Natural killer cell treated with Interleukin-12 subunit alpha and Interleukin-12 subunit beta and Interleukin-15 and Interleukin-18, amount 100 ng/mL, for 72 hours (primary cell): ENCODE measurements at regions not wholly inside any gene's neighbourhood (a gene's known extent, or its start where the extent isn't known, plus 50 kb on each side); places are given as distances from the start of the nearest gene placed in this dataset.
"Not testable (repeated sequence)": the region's sequence is repeated elsewhere in the genome, so short reads cannot be mapped to it uniquely, and the experiment has no call there.

Experiments
- ATAC-seq, 2 donors: fragments of 150-1000 bp; cut with Tn5 transposase in 1 of 2; sonication (Bioruptor Pico), chemical (Tn5 transposase) in 1 of 2; 2 replicates each; pipeline ENCODE4 v1.10.0; 2021
- DNase-seq: peaks from one replicate; pipeline ENCODE4 v3.0.0; 2022; ENCODE audit warnings: low spot score
- H3K27ac Mint-ChIP-seq, 2 donors: 1 replicate in 1 of 2; 2 replicates in 1 of 2; pipeline ENCODE4 v1.8.0; 2022; ENCODE audit warnings: mixed read lengths in 2 of 2, mild to moderate bottlenecking in 1 of 2, moderate library complexity in 1 of 2
- H3K27me3 Mint-ChIP-seq, 2 donors: 1 replicate in 1 of 2; 2 replicates in 1 of 2; pipeline ENCODE4 v1.8.0; 2022; ENCODE audit warnings: mixed read lengths in 2 of 2
- H3K36me3 Mint-ChIP-seq: one replicate; pipeline ENCODE4 v1.8.0; 2022; ENCODE audit warnings: mixed read lengths
- H3K4me1 Mint-ChIP-seq, 2 donors: 1 replicate in 1 of 2; 2 replicates in 1 of 2; pipeline ENCODE4 v1.8.0; 2022; ENCODE audit warnings: low read depth in 2 of 2, mixed read lengths in 2 of 2, mild to moderate bottlenecking in 1 of 2
- H3K4me3 Mint-ChIP-seq: one replicate; pipeline ENCODE4 v1.8.0; 2022; ENCODE audit warnings: mixed read lengths
- H3K9me3 Mint-ChIP-seq: 2 replicates; pipeline ENCODE4 v1.8.0; 2022; ENCODE audit warnings: mixed read lengths

GRCh38 chr12:124070394-124071074 is 97.5 kb downstream of the ZNF664 start:
- ATAC-seq, H3K4me1 Mint-ChIP-seq, H3K27me3 Mint-ChIP-seq, H3K27ac Mint-ChIP-seq, H3K36me3 Mint-ChIP-seq, H3K9me3 Mint-ChIP-seq, DNase-seq, H3K4me3 Mint-ChIP-seq: not testable (repeated sequence)

GRCh38 chr12:124071075-124071443 is 98.0 kb downstream of the ZNF664 start:
- ATAC-seq (no peak), DNase-seq (no peak)
- H3K9me3 Mint-ChIP-seq: no peaks in the 10 kb centered on the region
- no peak overlapping the region for H3K4me3 Mint-ChIP-seq
- no peaks in the 10 kb centered on the region for H3K36me3 Mint-ChIP-seq
- H3K27me3 Mint-ChIP-seq: peaks cover 0 to 9% of the 10 kb centered on the region in 2 donors
- H3K27ac Mint-ChIP-seq: no peak overlapping the region
- H3K4me1 Mint-ChIP-seq: peaks cover 0 to 7% of the 10 kb centered on the region in 2 donors

GRCh38 chr12:124073356-124074035 is 100.5 kb downstream of the ZNF664 start:
- no peak overlapping the region for H3K27ac Mint-ChIP-seq
- no peak for ATAC-seq
- no peak overlapping the region for H3K4me3 Mint-ChIP-seq
- no peaks in the 10 kb centered on the region for H3K9me3 Mint-ChIP-seq
- DNase-seq: peak; percentile 22
- H3K27me3 Mint-ChIP-seq: peaks cover 0 to 6% of the 10 kb centered on the region in 2 donors
- H3K36me3 Mint-ChIP-seq: no peaks in the 10 kb centered on the region
- peaks cover 0 to 7% of the 10 kb centered on the region in 2 donors for H3K4me1 Mint-ChIP-seq

- no peak for ATAC-seq
- no peaks in the 10 kb centered on the region for H3K36me3 Mint-ChIP-seq
- no peak overlapping the region for H3K27ac Mint-ChIP-seq
- no peaks in the 10 kb centered on the region for H3K9me3 Mint-ChIP-seq
- H3K4me3 Mint-ChIP-seq: no peak overlapping the region
- peaks cover 0 to 3% of the 10 kb centered on the region in 2 donors for H3K27me3 Mint-ChIP-seq
- DNase-seq: no peak
- H3K4me1 Mint-ChIP-seq: peaks cover 0 to 7% of the 10 kb centered on the region in 2 donors
Measured at GRCh38 chr12:124075841-124076240, 102.8 kb downstream of the ZNF664 start.

- Mint-ChIP-seq H3K36me3 (no peaks in the 10 kb centered on the region), H3K4me1 (peaks cover 0 to 7% of the 10 kb centered on the region in 2 donors), H3K27me3 (no peaks in the 10 kb centered on the region), H3K27ac (no peak overlapping the region), H3K4me3 (no peak overlapping the region), H3K9me3 (no peaks in the 10 kb centered on the region)
- ATAC-seq (no peak), DNase-seq (no peak)
Measured at GRCh38 chr12:124077701-124078100, 104.7 kb downstream of the ZNF664 start.

GRCh38 chr12:124078800-124079199 is 105.8 kb downstream of the ZNF664 start:
- Mint-ChIP-seq H3K4me1 (no peaks in the 10 kb centered on the region), H3K27ac (no peak overlapping the region), H3K27me3 (no peaks in the 10 kb centered on the region), H3K9me3 (no peaks in the 10 kb centered on the region), H3K4me3 (no peak overlapping the region), H3K36me3 (no peaks in the 10 kb centered on the region)
- DNase-seq: no peak
- no peak for ATAC-seq

GRCh38 chr12:124080649-124081048 is 107.6 kb downstream of the ZNF664 start:
- DNase-seq (no peak), ATAC-seq (no peak)
- H3K4me1 Mint-ChIP-seq: peaks cover 0 to 2% of the 10 kb centered on the region in 2 donors
- no peaks in the 10 kb centered on the region for H3K9me3 Mint-ChIP-seq
- H3K27ac Mint-ChIP-seq: no peak overlapping the region
- H3K4me3 Mint-ChIP-seq: no peak overlapping the region
- H3K36me3 Mint-ChIP-seq: no peaks in the 10 kb centered on the region
- no peaks in the 10 kb centered on the region for H3K27me3 Mint-ChIP-seq

GRCh38 chr12:124082012-124082411 is 109.0 kb downstream of the ZNF664 start:
- H3K27me3 Mint-ChIP-seq: no peaks in the 10 kb centered on the region
- peaks cover 0 to 2% of the 10 kb centered on the region in 2 donors for H3K4me1 Mint-ChIP-seq
- ATAC-seq (no peak), DNase-seq (no peak)
- no peak overlapping the region for H3K4me3 Mint-ChIP-seq
- no peak overlapping the region for H3K27ac Mint-ChIP-seq
- no peaks in the 10 kb centered on the region for H3K36me3 Mint-ChIP-seq
- no peaks in the 10 kb centered on the region for H3K9me3 Mint-ChIP-seq

- Mint-ChIP-seq H3K4me3 (no peak overlapping the region), H3K27ac (no peak overlapping the region), H3K9me3 (no peaks in the 10 kb centered on the region), H3K4me1 (peaks cover 0 to 2% of the 10 kb centered on the region in 2 donors), H3K36me3 (no peaks in the 10 kb centered on the region), H3K27me3 (no peaks in the 10 kb centered on the region)
- ATAC-seq: no peak
- no peak for DNase-seq
Measured at GRCh38 chr12:124082687-124083086, 109.7 kb downstream of the ZNF664 start.

- no peak overlapping the region for H3K27ac Mint-ChIP-seq
- no peaks in the 10 kb centered on the region for H3K36me3 Mint-ChIP-seq
- DNase-seq (no peak), ATAC-seq (no peak)
- H3K27me3 Mint-ChIP-seq: no peaks in the 10 kb centered on the region
- H3K4me3 Mint-ChIP-seq: no peak overlapping the region
- no peaks in the 10 kb centered on the region for H3K9me3 Mint-ChIP-seq
- H3K4me1 Mint-ChIP-seq: peaks cover 0 to 2% of the 10 kb centered on the region in 2 donors
Measured at GRCh38 chr12:124083708-124084107, 110.7 kb downstream of the ZNF664 start.

GRCh38 chr12:124085419-124086296 is 112.6 kb downstream of the ZNF664 start:
- DNase-seq (no peak), ATAC-seq (no peak)
- no peak overlapping the region for H3K27ac Mint-ChIP-seq
- no peak overlapping the region for H3K4me3 Mint-ChIP-seq
- H3K27me3 Mint-ChIP-seq: no peaks in the 10 kb centered on the region
- peaks cover 0 to 2% of the 10 kb centered on the region in 2 donors for H3K4me1 Mint-ChIP-seq
- no peaks in the 10 kb centered on the region for H3K9me3 Mint-ChIP-seq
- H3K36me3 Mint-ChIP-seq: no peaks in the 10 kb centered on the region

- Mint-ChIP-seq H3K9me3 (no peaks in the 10 kb centered on the region), H3K27me3 (no peaks in the 10 kb centered on the region), H3K27ac (no peak overlapping the region), H3K36me3 (no peaks in the 10 kb centered on the region), H3K4me1 (peaks cover 0 to 2% of the 10 kb centered on the region in 2 donors), H3K4me3 (no peak overlapping the region)
- ATAC-seq (no peak), DNase-seq (no peak)
Measured at GRCh38 chr12:124086299-124086898, 113.4 kb downstream of the ZNF664 start.

- DNase-seq (no peak), ATAC-seq (no peak)
- H3K9me3 Mint-ChIP-seq: no peaks in the 10 kb centered on the region
- no peak overlapping the region for H3K27ac Mint-ChIP-seq
- H3K36me3 Mint-ChIP-seq: no peaks in the 10 kb centered on the region
- H3K4me3 Mint-ChIP-seq: no peak overlapping the region
- peaks cover 0 to 2% of the 10 kb centered on the region in 2 donors for H3K4me1 Mint-ChIP-seq
- no peaks in the 10 kb centered on the region for H3K27me3 Mint-ChIP-seq
Measured at GRCh38 chr12:124087266-124088051, 114.4 kb downstream of the ZNF664 start.
